GM21786 (cell line): ENCODE measurements at regions not wholly inside any gene's neighbourhood (a gene's known extent, or its start where the extent isn't known, plus 50 kb on each side); places are given as distances from the start of the nearest gene placed in this dataset.

Experiments used
- ATAC-seq: cut with Tn5 transposase; IDR thresholded peaks from one replicate; pipeline ENCODE4 v1.9.1; 2021; ENCODE audit not compliant: unreplicated experiment

- no peak for ATAC-seq
These were observed 89.0 kb upstream of the PKDCC start for GRCh38 chr2:41958775-41959174.

- ATAC-seq = no peak
These were observed 88.1 kb upstream of the PKDCC start for GRCh38 chr2:41959760-41960159.

GRCh38 chr2:41962922-41963622 lies 84.7 kb upstream of the PKDCC start:
- ATAC-seq = no peak

- ATAC-seq = no peak
These were observed 83.9 kb upstream of the PKDCC start for GRCh38 chr2:41963661-41964525.

GRCh38 chr2:41965173-41965908 lies 82.5 kb upstream of the PKDCC start:
- ATAC-seq = no peak

GRCh38 chr2:41965909-41966295 lies 81.9 kb upstream of the PKDCC start:
- ATAC-seq = no peak

- ATAC-seq = no peak
These were observed 81.4 kb upstream of the PKDCC start for GRCh38 chr2:41966431-41966893.

- no peak for ATAC-seq
These were observed 80.9 kb upstream of the PKDCC start for GRCh38 chr2:41966920-41967319.

DNA sequence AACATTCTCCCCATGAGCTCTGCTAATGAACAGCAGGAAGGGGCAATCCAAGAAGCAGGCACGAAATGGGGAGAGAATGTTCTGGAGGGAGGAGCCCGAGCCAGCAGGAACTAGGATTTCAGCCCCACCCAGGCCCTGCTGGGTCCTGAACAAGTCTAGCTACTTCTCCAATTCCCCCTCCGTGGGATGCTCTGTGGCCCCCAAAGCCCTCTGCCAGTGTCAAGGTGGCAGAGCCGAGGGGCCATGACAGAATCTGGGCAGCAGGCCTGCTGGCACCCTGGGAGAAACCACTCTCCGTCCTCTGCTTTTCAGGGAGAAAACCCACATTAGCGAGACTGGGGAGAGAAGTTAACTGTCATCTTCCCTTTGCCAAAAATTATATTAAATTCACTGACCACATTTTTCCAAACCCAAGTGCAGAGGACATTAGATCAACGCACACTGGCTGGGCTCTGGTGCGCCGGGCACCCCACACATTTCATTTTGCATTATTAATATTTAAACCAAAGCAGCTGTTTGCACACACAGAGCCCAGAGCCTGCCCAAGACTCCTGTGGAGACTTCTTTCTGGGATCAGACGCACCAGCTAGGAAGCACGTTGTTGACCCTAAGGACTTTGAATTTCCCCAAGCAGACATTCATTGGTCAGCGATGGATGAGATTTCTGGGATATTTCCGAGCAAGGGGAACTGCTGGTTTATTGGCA lies 80.2 kb upstream of the PKDCC start:
- ATAC-seq = no peak

DNA sequence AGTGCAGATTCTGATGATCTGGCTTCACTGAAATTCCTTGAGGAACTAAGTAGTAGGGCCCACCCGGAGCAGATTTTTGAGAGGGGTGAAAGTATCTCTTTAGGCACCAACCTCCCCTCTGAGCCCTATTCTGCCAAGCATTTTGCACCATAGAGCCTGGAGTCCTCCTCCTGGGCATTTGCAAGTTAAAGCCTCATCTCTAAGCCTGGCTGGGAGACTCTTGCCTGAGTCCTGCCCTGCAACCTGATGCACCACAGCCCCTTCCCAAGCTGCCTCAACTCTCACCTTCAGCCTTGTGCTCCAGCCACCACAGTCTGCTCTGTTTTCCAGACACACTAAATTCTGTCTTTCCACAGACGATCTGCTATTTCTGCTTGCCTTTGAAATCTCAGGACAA lies 79.6 kb upstream of the PKDCC start:
- no peak for ATAC-seq

- ATAC-seq = no peak
These were observed 76.7 kb upstream of the PKDCC start for GRCh38 chr2:41970988-41971660.

- no peak for ATAC-seq
These were observed 75.6 kb upstream of the PKDCC start for GRCh38 chr2:41972179-41972578.

DNA sequence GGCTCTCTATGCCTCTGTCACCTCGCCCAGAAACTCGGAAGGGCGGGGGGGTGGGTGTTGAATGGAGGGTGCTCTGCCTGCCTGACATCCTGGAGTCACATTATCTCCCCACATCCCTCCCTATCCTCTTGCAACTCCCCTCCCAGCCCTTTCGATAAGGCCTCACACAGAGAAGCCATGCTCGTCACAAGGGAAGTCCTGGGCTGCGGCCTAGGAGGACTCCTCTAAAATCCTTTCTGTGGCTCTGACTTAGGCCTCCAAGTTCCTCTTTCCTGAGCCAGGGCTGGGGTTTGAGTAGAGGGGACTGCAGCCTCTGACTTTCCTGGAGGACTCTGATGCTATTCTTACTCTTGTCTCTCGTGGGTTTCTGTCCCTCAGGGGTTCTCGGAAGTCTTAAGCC lies 75.0 kb upstream of the PKDCC start:
- ATAC-seq = no peak

DNA sequence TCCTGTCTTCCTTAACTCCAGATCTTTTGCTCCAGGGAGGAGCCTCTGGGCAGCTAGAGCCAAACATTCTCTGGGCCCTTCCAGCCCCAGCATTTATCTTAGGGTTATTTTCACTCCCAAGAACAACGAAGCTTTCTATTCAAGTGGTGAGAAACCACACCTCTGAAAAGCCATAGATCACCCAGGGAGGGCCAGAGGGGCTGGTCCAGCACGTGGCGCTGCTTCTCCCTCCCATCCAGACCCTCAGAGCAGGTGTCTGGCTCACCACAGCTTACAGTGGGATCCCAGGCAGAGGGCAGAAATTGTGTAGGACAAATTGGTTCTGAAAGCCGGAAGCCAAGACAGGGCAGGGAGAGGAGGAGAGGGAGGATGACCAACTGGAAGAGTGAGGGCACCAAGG lies 74.0 kb upstream of the PKDCC start:
- no peak for ATAC-seq

DNA sequence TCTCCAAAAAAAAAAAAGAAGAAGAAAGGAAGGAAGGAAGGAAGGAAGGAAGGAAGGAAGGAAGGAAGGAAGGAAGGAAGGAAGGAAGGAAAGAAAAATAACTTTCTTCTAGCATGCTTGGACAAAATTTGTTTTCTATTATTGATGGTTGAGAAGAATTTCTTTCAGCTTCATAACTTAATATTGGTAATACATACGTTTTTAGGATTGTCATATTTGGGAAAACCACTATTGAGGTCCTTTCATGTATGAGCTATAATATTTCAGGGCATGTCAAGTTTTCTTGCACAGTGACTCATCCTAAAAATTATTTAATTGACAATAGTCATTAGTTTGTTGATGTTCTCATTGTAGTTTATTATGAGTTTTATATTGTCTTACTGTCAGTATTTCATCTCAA lies 66.4 kb upstream of the PKDCC start:
- no peak for ATAC-seq

GRCh38 chr2:41985573-41986095 lies 62.2 kb upstream of the PKDCC start:
- no peak for ATAC-seq

DNA sequence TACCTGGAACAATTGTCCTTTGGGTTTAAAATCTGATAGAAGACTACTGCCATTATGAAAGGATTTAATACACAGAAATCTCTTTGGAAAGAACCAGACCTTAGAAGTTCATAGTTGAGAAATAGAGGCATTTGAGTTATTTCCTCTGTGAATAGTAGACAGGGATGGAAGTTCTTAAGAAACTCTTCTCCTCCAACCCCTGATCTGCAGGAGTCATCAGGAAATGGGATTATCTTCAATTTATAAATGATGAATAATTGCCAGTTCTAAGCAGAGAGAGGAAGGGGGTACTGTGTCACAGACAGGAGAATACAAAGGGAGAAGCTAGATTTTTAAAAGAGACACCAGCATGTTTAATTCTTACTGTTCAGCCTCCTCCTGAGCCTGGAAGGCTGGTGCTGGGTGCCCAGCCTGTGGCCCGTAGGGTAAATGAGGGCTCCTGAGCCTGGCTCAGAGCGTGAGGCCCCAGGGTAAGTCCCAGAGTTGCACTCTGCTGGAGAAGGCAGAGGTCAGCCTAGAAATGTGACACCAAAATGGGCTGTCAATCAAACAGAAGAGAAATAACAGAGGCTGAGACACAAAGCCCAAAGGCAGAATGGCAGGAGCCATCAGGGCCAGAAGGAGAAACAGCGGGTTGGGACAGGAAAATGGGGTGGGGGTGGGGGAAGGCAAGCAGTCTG lies 58.2 kb upstream of the PKDCC start:
- no peak for ATAC-seq

- ATAC-seq = no peak
These were observed 57.6 kb upstream of the PKDCC start for GRCh38 chr2:41990245-41990644.

- ATAC-seq = no peak
These were observed 57.1 kb upstream of the PKDCC start for GRCh38 chr2:41990688-41991087.
